GM20000 (cell line): ENCODE measurements at regions not wholly inside any gene's neighbourhood (a gene's known extent, or its start where the extent isn't known, plus 50 kb on each side); places are given as distances from the start of the nearest gene placed in this dataset.

Source experiments
- DNase-seq: peaks from one replicate; pipeline ENCODE4 v3.0.0; 2012; ENCODE audit warnings: low spot score
- TF ChIP-seq, protein P1 (sequence below): IDR thresholded peaks from 2 replicates; pipeline ENCODE4 v1.5.1; 2012; ENCODE audit warnings: mild to moderate bottlenecking, control low read depth; ENCODE audit errors: extremely low read depth, missing control alignments

DNA sequence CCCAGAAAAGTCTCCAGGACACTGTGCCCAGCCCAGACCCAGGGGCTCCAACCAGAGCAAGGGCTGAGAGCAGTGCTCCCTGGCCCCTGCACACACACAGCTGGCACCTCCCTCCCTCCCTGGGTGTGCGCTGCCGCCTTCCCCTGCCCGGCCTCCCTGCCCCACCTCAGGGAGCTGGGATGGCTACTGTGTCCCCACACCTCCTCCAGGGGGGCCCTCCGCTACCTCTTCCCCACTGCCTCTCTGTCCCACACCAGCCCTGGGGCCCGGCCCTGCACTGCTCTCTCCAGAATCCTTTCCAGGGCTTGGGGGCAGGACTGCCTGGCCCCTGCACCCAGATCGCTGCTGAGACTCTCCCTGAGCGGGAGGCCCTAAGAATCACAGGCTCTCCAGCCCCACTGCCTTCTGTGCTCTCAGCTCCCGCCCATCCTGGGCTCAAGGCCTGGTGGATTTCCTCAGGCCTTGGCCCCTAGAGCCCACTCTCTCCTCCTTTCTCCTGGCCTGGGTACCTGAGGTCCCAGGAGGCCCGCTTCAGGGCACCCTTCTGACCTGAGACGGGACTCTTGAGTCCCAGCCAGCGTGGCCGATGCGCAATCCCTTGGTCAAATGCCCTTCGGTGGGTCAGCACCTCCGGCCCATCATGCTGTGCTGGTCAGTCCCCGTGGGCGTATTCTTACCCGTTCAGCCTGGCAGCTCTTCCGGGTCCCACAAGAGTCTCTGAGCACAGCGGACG is 276.8 kb upstream of the HDAC4 start:
- TF ChIP-seq, protein P1, sequence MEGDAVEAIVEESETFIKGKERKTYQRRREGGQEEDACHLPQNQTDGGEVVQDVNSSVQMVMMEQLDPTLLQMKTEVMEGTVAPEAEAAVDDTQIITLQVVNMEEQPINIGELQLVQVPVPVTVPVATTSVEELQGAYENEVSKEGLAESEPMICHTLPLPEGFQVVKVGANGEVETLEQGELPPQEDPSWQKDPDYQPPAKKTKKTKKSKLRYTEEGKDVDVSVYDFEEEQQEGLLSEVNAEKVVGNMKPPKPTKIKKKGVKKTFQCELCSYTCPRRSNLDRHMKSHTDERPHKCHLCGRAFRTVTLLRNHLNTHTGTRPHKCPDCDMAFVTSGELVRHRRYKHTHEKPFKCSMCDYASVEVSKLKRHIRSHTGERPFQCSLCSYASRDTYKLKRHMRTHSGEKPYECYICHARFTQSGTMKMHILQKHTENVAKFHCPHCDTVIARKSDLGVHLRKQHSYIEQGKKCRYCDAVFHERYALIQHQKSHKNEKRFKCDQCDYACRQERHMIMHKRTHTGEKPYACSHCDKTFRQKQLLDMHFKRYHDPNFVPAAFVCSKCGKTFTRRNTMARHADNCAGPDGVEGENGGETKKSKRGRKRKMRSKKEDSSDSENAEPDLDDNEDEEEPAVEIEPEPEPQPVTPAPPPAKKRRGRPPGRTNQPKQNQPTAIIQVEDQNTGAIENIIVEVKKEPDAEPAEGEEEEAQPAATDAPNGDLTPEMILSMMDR: no peak
- no peak for DNase-seq

GRCh38 chr2:239676716-239677452 is 276.1 kb upstream of the HDAC4 start:
- DNase-seq: no peak
- TF ChIP-seq, protein P1: no peak

DNA sequence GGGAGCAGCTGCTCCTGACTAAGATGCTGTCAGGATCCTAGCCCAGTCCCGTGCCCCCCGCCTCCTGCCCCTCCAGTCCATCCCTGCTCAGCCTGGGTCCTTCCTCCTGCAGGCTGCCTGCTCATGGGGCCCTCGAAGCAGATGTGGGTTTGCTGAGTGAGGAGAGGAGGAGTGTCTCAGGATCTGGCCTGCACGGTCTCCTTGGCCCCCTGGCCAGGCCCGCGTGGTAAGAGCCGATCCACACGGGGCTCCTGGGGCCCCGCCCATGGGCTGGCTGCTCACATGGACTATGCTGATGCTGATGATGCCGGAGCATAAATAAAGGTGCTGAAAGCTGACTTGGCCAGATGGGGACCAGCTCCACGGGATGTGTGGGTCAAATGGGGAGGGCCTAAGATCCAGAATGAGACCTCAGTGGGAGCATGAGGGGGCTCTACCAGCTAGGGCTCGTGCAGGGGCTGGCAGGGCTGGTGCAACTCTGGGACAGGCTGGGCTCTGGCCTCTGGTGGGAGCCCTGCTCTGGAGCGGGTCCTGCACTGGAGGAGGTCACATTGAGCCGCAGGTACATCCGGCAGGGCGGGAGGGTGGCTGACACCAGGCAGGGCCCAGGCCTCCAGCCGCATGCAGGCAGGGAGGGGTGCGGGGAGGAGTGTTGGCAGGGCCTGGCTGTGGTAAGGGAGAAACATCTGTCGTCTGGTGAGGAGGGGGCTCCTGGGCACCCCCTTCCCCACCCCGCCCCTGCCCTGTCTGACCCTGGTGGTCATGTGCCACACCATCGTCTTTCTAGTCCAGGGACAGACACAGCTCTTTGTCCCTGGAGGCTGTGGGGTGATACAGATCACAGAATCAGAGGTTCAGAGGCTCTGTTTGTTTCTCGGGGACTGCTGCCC is 275.3 kb upstream of the HDAC4 start:
- DNase-seq: no peak
- TF ChIP-seq, protein P1: no peak

GRCh38 chr2:239674981-239675825 is 274.4 kb upstream of the HDAC4 start:
- no peak for DNase-seq
- TF ChIP-seq, protein P1: no peak

- no peak for DNase-seq
- TF ChIP-seq, protein P1: no peak
Observed at GRCh38 chr2:239674101-239674980, 273.5 kb upstream of the HDAC4 start.

GRCh38 chr2:239673641-239674040 is 272.8 kb upstream of the HDAC4 start:
- no peak for DNase-seq
- TF ChIP-seq, protein P1: no peak
